CD4-positive, alpha-beta T cell treated with Interleukin-2 at 100 ng/mL for 4 hours (primary cell): ENCODE measurements at regions not wholly inside any gene's neighbourhood (a gene's known extent, or its start where the extent isn't known, plus 50 kb on each side); places are given as distances from the start of the nearest gene placed in this dataset.
"Not testable (repeated sequence)": the region's sequence is repeated elsewhere in the genome, so short reads cannot be mapped to it uniquely, and the experiment has no call there.

Experiments
- DNase-seq: peaks from one replicate; pipeline ENCODE4 v3.0.0-alpha.2; 2020; ENCODE audit warnings: low spot score

DNA sequence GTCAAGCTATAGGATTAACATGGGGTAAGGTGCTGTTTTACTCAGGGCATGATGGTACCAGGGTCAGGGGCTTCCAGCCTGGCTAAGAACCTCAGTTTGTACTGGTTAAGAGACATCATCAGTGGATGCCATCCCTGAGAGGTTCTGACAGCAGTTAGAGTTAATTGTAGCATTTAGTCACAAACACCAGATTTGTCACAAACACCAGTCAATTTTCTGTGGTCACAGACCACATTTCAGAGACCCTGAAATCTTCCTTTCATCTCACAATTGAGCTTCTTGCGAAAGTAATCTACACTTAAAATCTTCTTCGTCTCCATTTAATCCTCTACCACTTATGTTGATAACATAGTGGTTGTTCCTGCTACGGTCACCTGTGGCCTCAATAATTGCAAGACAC, 143.0 kb upstream of the EGLN3 start:
- DNase-seq: no peak

DNA sequence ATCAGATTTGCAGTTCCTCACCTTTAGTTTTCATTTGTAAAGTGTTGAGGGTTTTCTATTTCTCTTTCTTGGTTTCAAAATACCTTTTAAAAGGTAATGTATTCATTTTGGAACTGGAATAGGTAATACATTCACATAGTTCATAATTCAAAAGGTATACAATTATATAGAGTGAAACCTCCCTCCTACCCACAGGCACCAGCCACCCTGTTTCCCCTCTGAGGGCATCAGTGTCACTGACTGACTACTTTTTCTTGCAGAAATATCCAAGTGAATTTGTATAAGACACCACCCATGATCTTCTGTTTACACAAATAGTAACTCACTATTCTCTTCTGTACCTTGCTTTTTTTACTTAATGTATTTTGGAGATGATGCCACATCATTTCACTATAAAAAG, 139.6 kb upstream of the EGLN3 start:
- no peak for DNase-seq

- DNase-seq: no peak
These were observed 138.0 kb upstream of the EGLN3 start for GRCh38 chr14:34088914-34089313.

GRCh38 chr14:34087571-34087970, 136.7 kb upstream of the EGLN3 start:
- no peak for DNase-seq

DNA sequence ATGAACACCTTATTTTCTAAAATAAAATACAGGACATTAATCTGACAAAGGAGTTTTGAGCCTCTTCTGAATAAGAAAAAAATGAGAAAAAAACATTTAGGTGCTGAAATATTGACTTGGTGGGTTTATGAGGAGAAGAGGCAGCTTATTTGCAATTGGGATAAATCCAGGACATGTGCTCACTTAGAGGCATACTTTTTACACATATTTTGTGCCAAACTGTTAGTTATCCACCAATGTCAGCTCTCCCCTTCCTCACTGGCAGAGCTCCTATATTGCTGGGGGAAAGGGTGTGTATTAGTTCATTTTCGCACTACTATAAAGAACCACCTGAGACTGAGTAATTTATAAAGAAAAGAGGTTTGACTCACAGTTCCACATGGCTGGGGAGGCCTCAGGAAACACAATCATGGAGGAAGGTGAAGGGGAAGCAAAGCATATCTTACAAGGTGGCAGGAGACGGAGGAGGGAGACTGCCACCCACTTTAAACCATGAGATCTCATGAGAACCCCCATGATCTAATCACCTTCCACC, 135.4 kb upstream of the EGLN3 start:
- no peak for DNase-seq

DNA sequence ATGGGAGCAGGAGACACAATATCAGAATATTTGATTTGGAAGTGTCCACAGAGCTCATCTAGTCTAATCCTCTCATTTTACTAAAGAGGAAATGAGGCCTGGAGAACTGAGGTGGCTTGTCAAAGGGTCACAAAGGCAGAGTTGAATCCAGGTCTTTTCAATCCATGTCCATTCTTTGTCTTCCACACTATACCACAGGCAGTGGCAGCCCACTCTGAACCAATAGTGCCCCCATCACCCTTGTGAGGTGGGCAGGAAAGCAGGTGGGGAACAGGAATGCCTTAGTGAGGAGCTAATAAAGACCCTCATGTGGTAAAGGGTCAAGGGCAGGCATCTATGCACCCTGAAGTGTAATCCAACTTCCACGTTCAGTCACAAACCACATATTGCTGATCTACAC, 134.8 kb upstream of the EGLN3 start:
- DNase-seq: no peak

DNA sequence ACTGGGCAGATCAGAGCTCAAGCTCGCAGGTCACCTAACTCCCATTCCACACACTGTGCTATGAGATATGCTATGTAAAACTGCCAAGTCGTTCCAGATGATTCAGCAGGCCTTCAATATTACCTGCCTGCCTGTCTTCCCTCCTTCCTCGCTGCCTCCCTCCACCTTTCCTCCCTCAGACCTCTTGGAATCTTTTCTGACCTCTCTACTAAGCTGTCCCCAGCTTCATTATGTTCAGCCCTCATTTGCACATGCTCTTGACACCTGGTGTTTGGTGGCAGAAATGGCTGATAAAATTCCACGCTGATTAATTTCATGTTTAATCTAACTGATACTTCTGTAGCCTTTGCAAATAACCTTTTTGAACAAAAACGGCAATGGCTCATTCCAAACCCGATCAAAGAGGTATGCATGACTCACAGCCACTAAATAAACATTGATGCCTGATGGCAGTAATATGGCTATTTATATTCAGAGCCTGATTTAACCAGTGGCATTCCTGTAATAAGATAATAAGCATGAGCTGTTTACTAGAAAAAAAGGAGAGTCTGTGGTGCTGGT, 130.8 kb upstream of the EGLN3 start:
- DNase-seq: no peak

GRCh38 chr14:34081101-34081575, 130.3 kb upstream of the EGLN3 start:
- DNase-seq: no peak

GRCh38 chr14:34079643-34080042, 128.8 kb upstream of the EGLN3 start:
- DNase-seq: not testable (repeated sequence)

- DNase-seq: no peak
These were observed 127.4 kb upstream of the EGLN3 start for GRCh38 chr14:34078117-34078743.

DNA sequence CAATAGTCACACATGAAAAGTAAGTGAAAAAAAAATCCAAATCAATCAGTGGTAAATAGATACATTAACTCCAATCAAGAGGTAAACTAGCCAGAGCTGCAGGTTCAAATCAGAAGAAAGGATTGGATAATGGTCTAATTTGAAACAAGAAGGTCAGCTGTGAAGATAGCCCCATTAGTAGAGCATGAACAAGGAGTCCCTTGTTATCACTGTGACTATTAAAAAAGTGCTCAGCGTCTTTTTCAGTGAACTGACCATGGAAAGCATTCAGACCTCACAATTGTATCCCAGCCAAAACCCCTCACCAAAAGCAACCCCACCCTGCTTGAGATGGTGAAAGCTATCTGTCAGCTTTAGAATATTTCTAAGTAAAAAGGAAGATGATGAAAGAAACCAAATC, 125.0 kb upstream of the EGLN3 start:
- DNase-seq: no peak

- DNase-seq: no peak
These were observed 124.3 kb upstream of the EGLN3 start for GRCh38 chr14:34075042-34075744.

DNA sequence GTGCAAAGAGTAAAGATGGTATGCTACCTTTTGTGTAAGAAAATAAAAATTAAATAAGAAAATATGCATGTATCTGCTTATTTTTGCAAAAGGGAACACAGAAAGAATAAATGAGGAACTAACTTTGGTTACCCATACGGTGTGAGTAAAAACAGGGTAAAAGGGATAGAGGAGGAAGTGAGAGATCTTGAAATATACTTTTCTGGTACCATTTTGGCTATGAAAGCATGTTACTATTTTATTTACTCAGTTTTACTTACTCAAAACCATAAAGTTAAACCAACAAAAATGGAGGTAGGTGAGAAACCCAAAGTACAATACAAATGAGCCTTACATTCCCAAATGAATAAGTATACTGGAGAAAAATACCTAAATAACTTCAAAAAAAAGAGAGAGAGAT, 122.0 kb upstream of the EGLN3 start:
- no peak for DNase-seq

DNA sequence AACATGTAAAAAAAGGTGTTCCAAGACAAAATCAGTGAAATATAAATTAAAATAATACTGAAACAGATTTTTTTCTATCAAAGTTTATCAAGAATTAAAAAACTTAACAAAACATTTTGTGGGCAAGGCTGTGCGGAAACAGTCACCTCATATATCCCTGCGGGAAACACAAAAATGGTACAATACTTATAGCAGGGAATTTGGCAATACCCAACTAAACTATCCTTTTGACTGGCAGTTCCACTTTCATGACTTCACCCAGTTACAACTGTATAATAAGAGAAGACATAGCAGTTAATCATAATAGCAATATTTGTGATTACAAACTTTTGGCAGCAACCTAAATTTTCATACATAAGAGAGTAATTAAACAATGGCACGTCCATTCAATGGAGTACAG, 121.5 kb upstream of the EGLN3 start:
- no peak for DNase-seq

GRCh38 chr14:34070917-34071407, 120.1 kb upstream of the EGLN3 start:
- DNase-seq: no peak

DNA sequence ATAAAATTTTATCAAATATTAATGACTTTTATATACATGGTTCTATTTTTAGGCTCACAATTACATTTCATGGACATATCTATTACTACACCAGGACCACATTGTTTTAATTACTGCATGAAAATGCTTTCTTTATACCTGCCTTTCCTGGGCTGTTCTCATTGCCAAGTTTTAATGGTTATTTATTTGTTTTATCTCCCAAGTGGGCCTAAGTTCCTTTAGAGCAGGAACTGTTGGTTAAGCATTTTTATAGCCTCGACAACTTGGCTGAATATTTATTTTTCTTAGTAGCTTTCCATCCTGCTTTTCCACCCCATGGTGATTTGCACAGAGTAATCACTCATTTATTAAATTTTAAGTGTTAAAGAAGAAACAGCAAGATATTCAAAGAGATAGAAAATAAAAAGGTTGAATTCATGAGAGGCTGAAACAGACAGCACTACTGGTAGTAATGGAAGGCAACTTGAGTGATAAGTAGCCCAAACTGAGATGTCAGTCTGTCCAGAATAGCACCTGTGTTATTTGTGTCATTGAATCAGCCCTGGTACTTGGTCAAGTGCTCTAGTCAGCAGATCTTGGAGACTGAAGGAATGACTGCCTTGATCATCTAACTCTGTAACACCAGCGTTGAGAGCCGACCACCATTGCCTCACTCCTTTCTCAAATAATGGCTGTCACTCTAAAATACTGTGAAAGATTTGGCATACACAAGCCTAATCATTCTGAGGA, 119.1 kb upstream of the EGLN3 start:
- DNase-seq: no peak

DNA sequence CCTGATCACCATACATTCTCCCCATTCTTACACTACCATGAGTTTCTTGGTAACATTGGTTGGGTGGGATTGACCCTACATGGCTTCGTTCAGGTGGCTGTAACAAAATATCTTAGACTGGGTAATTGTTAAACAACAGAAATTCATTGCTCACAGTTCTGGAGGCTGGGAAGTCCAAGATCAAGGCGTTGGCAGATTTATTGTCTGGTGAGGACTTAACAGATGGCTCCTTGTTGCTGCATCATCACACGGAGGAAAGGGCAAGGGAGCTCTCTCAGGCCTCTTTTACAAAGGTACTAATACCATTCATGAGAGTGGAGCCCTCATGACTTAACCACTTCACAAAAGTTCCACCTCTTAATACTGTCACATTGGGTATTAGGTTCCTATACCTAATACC, 116.7 kb upstream of the EGLN3 start:
- DNase-seq: no peak

DNA sequence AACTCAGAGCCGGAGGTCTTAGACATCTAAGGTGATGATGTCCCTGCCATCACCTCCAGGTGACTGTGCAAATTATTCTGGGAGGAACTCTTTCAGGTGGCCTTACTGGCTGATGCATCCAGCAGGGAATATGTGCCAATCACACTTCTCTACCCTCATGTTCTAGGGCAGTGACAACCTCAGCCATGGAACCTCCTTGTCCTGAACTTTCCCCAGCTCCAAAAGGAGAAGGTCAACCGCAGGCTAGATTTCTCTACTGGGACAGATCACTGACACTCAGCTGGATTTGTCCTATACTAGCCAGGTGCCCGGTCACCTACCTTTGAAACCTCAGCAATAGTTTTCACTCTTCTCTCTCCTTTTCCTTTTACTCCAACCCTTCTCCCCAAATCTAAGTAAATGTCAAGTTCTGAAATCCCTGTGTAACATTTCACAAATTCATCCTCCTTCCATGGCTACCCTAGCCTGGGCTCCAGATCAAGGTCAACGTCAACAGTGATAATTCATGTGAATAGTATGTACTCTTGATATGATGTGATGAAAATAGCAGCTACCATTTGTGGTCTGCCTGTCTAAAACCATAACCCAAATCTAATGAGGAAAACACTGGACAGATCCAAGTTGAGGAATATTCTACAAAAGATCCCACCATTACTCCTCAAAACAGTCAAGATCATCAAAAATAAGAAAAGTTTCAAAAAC, 115.0 kb upstream of the EGLN3 start:
- no peak for DNase-seq

DNA sequence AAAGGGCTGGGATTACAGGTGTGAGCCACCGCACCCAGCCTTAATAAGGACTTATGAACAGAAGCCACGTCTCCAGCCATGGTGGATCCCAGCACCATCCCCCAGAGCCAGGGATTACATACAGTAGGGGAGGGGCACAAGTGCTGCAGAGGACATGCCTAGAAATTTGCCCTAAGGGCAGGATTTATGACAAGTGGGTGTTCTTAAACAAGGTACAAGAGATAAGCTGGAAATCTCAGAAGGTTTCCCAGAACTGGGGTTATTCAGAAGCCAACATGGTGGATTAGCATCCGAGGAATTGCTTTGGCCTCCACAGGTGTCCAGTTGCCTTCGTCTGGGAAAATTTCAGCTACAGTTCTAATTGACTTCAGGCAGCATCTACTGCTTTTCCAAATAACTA, 114.4 kb upstream of the EGLN3 start:
- no peak for DNase-seq

- DNase-seq: no peak
These were observed 113.5 kb upstream of the EGLN3 start for GRCh38 chr14:34064349-34064748.

DNA sequence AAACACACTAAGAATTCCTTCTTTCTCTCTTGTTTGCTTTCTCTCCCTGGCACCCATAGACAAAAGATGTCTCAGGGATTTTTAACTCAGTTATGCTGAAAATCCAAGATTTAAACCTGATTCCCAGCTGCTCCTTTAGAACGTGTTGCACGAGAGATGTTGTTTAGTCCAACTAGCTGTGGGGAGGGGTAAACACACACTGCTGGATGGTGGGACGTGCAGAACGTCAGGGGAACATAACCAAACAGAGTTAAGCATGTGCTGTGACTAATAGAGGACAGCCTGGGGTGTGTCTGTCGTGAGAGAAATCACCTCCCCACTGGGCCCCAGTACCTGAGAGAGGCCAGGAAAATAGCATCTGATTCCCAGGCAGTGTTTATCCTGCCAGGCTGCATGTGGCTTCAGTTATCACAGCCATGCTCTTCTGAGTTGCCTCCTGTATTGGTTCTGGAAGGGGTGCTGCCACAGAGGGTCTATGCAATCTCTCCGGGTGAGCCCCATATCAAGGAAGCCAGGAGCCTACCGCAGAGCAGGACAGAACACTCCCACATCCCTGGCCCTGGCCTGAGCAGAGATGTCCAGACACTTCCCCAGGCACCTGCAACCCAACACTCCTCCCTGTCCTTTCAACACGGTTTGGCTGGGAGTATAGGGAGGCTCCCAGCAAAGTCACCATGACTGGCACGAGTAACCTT, 112.7 kb upstream of the EGLN3 start:
- no peak for DNase-seq
